ENCODE measurements at regions not wholly inside any gene's neighbourhood (a gene's known extent, or its start where the extent isn't known, plus 50 kb on each side); places are given as distances from the start of the nearest gene placed in this dataset.

- Histone ChIP-seq H3K27me3 (replicated peaks; ENCODE audit: insufficient read depth) (no peaks in the 10 kb centered on the region), H3K9ac (no peak overlapping the region), H3K79me2 (ENCODE audit: insufficient read depth) (no peaks in the 10 kb centered on the region), H2AFZ (no peak overlapping the region), H3K36me3 (ENCODE audit: low read depth) (no peaks in the 10 kb centered on the region), H3K4me2 (ENCODE audit: unreplicated experiment) (no peak overlapping the region), H3K9me2 (ENCODE audit: insufficient read depth) (no peaks in the 10 kb centered on the region), H3K4me3 (no peak overlapping the region), H3K9me3 (ENCODE audit: low read depth) (no peaks in the 10 kb centered on the region), H3K27ac (no peak overlapping the region), H3K4me1 (ENCODE audit: insufficient read depth) (peaks cover 8% of the 10 kb centered on the region), H4K20me1 (ENCODE audit: insufficient read depth) (no peaks in the 10 kb centered on the region), H3F3A (ENCODE audit: insufficient read depth) (peaks cover 12% of the 10 kb centered on the region)
- TF ChIP-seq EZH2phosphoT487 (IDR thresholded peaks at IDR 0.05; ENCODE audit: insufficient read depth, low read depth) (no peak), EZH2 (IDR thresholded peaks at IDR 0.05; ENCODE audit: insufficient read depth, poor library complexity, severe bottlenecking) (no peak)
- WGBS, 2 experiments (ENCODE audit: low coverage in 1 of 2, low lambda C conversion rate in 2 of 2, missing lambda C conversion rate in 2 of 2) = 81 to 90% methylated on average over 1 of the region's 1 CpG
- no peak for DNase-seq
- in situ Hi-C loops (cut with MboI) = no loop called here
Observed at GRCh38 chr6:21911208-21911607, 317.7 kb downstream of the SOX4 start.

GRCh38 chr6:21912151-21912832 lies 318.7 kb downstream of the SOX4 start:
- no peaks in the 10 kb centered on the region for H3K9me2 ChIP-seq (ENCODE audit: insufficient read depth)
- H2AFZ ChIP-seq = no peak overlapping the region
- in situ Hi-C loops (cut with MboI) = no loop called here
- H3K4me3 ChIP-seq = no peak overlapping the region
- H3K27me3 ChIP-seq (replicated peaks; ENCODE audit: insufficient read depth) = no peaks in the 10 kb centered on the region
- H4K20me1 ChIP-seq (ENCODE audit: insufficient read depth) = no peaks in the 10 kb centered on the region
- H3K4me2 ChIP-seq (ENCODE audit: unreplicated experiment) = no peak overlapping the region
- no peak overlapping the region for H3K9ac ChIP-seq
- H3K27ac ChIP-seq = no peak overlapping the region
- TF ChIP-seq EZH2phosphoT487 (IDR thresholded peaks at IDR 0.05; ENCODE audit: insufficient read depth, low read depth) = no peak
- TF ChIP-seq EZH2 (IDR thresholded peaks at IDR 0.05; ENCODE audit: insufficient read depth, poor library complexity, severe bottlenecking) = no peak
- H3K36me3 ChIP-seq (ENCODE audit: low read depth) = no peaks in the 10 kb centered on the region
- H3K79me2 ChIP-seq (ENCODE audit: insufficient read depth) = no peaks in the 10 kb centered on the region
- H3K4me1 ChIP-seq (ENCODE audit: insufficient read depth) = peaks cover 17% of the 10 kb centered on the region
- H3K9me3 ChIP-seq (ENCODE audit: low read depth) = no peaks in the 10 kb centered on the region
- no peak for DNase-seq
- H3F3A ChIP-seq (ENCODE audit: insufficient read depth) = peaks cover 21% of the 10 kb centered on the region
- 89 to 90% methylated on average over 5 of the region's 5 CpGs for WGBS, 2 experiments (ENCODE audit: low coverage in 1 of 2, low lambda C conversion rate in 2 of 2, missing lambda C conversion rate in 2 of 2)

- H2AFZ ChIP-seq = no peak overlapping the region
- H3K9ac ChIP-seq = no peak overlapping the region
- no peak for DNase-seq
- in situ Hi-C loops (cut with MboI) = no loop called here
- no peak overlapping the region for H3K27ac ChIP-seq
- H3K9me3 ChIP-seq (ENCODE audit: low read depth) = no peaks in the 10 kb centered on the region
- peaks cover 17% of the 10 kb centered on the region for H3K4me1 ChIP-seq (ENCODE audit: insufficient read depth)
- H3K36me3 ChIP-seq (ENCODE audit: low read depth) = no peaks in the 10 kb centered on the region
- TF ChIP-seq EZH2phosphoT487 (IDR thresholded peaks at IDR 0.05; ENCODE audit: insufficient read depth, low read depth) (no peak), EZH2 (IDR thresholded peaks at IDR 0.05; ENCODE audit: insufficient read depth, poor library complexity, severe bottlenecking) (no peak)
- no peaks in the 10 kb centered on the region for H3K79me2 ChIP-seq (ENCODE audit: insufficient read depth)
- no peaks in the 10 kb centered on the region for H3K27me3 ChIP-seq (replicated peaks; ENCODE audit: insufficient read depth)
- H3K4me3 ChIP-seq = no peak overlapping the region
- peaks cover 24% of the 10 kb centered on the region for H3F3A ChIP-seq (ENCODE audit: insufficient read depth)
- no peak overlapping the region for H3K4me2 ChIP-seq (ENCODE audit: unreplicated experiment)
- WGBS, 2 experiments (ENCODE audit: low coverage in 1 of 2, low lambda C conversion rate in 2 of 2, missing lambda C conversion rate in 2 of 2) = 50 to 51% methylated on average over 8 of the region's 8 CpGs
- no peaks in the 10 kb centered on the region for H4K20me1 ChIP-seq (ENCODE audit: insufficient read depth)
- H3K9me2 ChIP-seq (ENCODE audit: insufficient read depth) = no peaks in the 10 kb centered on the region; the same call in 1 of the 2 replicates
Observed at GRCh38 chr6:21914121-21914973, 320.8 kb downstream of the SOX4 start.

GRCh38 chr6:21915707-21916260 lies 322.2 kb downstream of the SOX4 start:
- H2AFZ ChIP-seq = peak overlapping the region; percentile 42
- TF ChIP-seq EZH2phosphoT487 (IDR thresholded peaks at IDR 0.05; ENCODE audit: insufficient read depth, low read depth) (no peak), EZH2 (IDR thresholded peaks at IDR 0.05; ENCODE audit: insufficient read depth, poor library complexity, severe bottlenecking) (no peak)
- in situ Hi-C loops (cut with MboI) = no loop called here
- H3K4me2 ChIP-seq (ENCODE audit: unreplicated experiment) = peak overlapping the region; percentile 84
- no peaks in the 10 kb centered on the region for H3K9me3 ChIP-seq (ENCODE audit: low read depth)
- peak overlapping the region; percentile 5; the same call in 1 of the 2 replicates for H3K9ac ChIP-seq
- H3F3A ChIP-seq (ENCODE audit: insufficient read depth) = peaks cover 24% of the 10 kb centered on the region
- H3K9me2 ChIP-seq (ENCODE audit: insufficient read depth) = no peaks in the 10 kb centered on the region; the same call in 1 of the 2 replicates
- peak overlapping the region; percentile 2; the same call in 1 of the 2 replicates for H3K27ac ChIP-seq
- H3K79me2 ChIP-seq (ENCODE audit: insufficient read depth) = no peaks in the 10 kb centered on the region
- peak; percentile 57 for DNase-seq
- H3K36me3 ChIP-seq (ENCODE audit: low read depth) = no peaks in the 10 kb centered on the region
- peaks cover 17% of the 10 kb centered on the region for H3K4me1 ChIP-seq (ENCODE audit: insufficient read depth)
- H3K27me3 ChIP-seq (replicated peaks; ENCODE audit: insufficient read depth) = no peaks in the 10 kb centered on the region
- peak overlapping the region; percentile 56 for H3K4me3 ChIP-seq
- no peaks in the 10 kb centered on the region for H4K20me1 ChIP-seq (ENCODE audit: insufficient read depth)
- WGBS, 2 experiments (ENCODE audit: low coverage in 1 of 2, low lambda C conversion rate in 2 of 2, missing lambda C conversion rate in 2 of 2) = 0% methylated on average over 1 of the region's 1 CpG
